T47D (cell line): ENCODE measurements at regions not wholly inside any gene's neighbourhood (a gene's known extent, or its start where the extent isn't known, plus 50 kb on each side); places are given as distances from the start of the nearest gene placed in this dataset.
"Not testable (repeated sequence)": the region's sequence is repeated elsewhere in the genome, so short reads cannot be mapped to it uniquely, and the experiment has no call there.

ENCODE experiments used
- DNase-seq, 2 experiments: peaks; one replicate each; pipeline versions ENCODE4 v3.0.0 to v3.0.0-alpha.2; 2011 to 2012; ENCODE audit warnings: low read depth in 1 of 2, low spot score in 1 of 2
- JUND ChIP-seq: IDR thresholded peaks from 2 replicates; pipeline ENCODE4 v1.6.1; 2012; ENCODE audit warnings: low read depth
- in situ Hi-C: cut with HindIII; loops from 2 replicates; pipeline ENCODE4 v1.10.0; 2016; ENCODE audit warnings: low sequenced_read_pairs, low pct_unique_long_range_greater_than_20kb

DNA sequence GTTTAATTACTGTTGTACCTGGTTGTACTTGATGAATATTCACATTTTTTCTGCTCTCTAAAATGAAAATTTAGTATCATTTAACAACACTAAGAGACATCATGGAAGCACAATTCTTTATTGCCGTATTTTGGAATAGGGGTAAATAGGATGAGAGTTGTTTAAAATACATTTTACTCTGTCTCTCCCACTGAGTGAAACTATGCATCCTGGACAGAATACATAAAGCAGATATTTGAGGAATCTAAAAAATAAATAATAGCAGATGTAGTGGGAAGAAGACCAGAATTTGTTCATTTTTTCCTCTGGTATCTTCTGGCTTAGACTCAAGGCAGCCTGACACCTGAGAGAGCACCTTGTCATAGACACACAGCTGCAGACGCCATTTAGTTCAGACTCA, 119.1 kb upstream of the AHI1 start:
- in situ Hi-C loops, result no loop called here

GRCh38 chr6:135617222-135617621, 119.7 kb upstream of the AHI1 start:
- in situ Hi-C loops, result no loop called here
- no peak for TF ChIP-seq JUND
- DNase-seq, result no peak

More for the DNA sequence above, 119.1 kb upstream of the AHI1 start:
- DNase-seq, result no peak
- TF ChIP-seq JUND, result no peak

DNA sequence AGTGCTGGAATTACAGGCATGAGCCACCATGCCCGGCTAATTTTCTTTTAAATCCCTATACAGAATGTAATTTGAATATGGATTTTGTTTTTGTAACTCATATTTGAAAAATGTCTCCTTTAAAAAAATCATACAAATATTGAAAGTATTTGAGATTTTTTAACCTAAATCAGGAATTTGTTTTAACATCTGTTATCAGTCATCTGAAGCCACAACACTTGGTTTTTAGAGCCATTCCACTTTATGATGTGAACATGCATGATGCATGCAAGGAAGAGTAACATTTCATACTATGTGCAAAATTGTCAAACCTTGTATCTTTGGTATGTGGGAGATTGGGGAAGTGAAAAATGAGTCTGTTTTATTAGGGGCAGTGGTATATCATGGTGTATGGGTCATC, 124.5 kb upstream of the AHI1 start:
- no peak for TF ChIP-seq JUND
- in situ Hi-C loops, result no loop called here
- no peak for DNase-seq

DNA sequence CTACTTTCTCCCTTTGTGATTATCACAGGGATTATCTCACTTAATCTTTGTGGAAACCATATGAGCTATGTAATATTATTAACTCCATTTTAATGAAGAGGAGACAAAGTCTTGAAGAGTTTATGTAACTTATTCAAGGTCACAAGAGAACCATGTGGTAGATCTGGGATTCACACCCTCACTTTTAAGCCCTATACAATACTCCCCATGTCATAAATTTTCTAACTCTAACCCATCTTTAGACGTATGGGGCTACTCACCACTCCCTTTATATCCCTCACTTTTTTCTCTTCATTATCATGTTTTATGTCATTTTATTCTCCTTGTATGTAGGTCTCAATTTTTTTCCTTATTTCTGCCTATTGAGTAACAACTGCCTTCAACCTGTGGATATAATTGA, 126.4 kb upstream of the AHI1 start:
- DNase-seq, result no peak
- no peak for TF ChIP-seq JUND
- in situ Hi-C loops, result no loop called here

GRCh38 chr6:135624402-135625295, 127.1 kb upstream of the AHI1 start:
- in situ Hi-C loops, result no loop called here

DNA sequence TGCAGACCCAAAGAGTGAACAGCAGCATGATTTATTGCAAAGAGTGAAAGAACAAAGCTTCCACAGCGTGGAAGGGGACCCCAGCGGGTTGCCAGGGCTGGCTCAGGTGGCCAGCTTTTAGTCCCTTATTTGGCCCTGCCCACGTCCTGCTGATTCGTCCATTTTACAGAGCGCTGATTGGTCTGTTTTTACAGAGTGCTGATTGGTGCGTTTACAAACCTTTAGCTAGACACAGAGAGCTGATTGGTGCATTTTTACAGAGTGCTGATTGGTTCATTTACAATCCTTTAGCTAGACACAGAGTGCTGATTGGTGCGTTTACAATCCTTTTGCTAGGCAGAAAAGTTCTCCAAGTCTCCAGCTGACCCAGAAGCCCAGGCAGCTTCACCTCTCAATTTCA, 128.5 kb upstream of the AHI1 start:
- in situ Hi-C loops, result not testable (repeated sequence)

More at GRCh38 chr6:135624402-135625295, 127.1 kb upstream of the AHI1 start:
- DNase-seq, result no peak
- no peak for TF ChIP-seq JUND

DNA sequence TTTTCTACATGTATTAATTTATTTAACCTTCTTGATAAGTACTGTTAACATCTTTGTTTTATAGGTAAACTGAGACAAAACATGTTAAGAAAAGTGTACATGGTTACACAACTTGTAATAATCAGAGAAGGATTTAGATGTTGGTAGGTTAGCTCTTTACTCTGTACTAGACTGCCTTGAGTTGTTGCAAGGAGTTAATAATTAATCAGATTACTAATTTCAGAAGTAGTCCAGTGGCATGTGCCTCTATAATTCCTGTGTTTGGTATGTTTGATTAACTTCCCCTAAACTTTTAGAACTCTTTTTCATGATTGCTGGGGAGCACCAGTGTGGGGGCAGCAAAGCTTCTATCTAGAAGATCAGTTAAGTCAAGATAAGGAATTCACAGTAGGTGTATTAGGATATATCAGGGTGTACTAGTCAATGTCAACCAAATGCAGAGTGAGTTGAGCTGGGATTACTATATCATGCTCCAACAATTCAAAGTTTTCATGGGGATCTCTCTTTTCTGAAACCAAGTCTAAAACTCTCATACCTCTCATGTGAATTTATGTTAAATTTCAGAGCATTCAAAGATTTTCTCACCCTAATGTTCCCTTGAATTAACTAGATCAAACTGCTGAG, 129.7 kb upstream of the AHI1 start:
- TF ChIP-seq JUND, result no peak
- no peak for DNase-seq
- in situ Hi-C loops, result no loop called here

More for the DNA sequence above, 128.5 kb upstream of the AHI1 start:
- DNase-seq, result not testable (repeated sequence)

GRCh38 chr6:135630789-135631376, 133.3 kb upstream of the AHI1 start:
- no peak for TF ChIP-seq JUND
- in situ Hi-C loops, result no loop called here
- no peak for DNase-seq

DNA sequence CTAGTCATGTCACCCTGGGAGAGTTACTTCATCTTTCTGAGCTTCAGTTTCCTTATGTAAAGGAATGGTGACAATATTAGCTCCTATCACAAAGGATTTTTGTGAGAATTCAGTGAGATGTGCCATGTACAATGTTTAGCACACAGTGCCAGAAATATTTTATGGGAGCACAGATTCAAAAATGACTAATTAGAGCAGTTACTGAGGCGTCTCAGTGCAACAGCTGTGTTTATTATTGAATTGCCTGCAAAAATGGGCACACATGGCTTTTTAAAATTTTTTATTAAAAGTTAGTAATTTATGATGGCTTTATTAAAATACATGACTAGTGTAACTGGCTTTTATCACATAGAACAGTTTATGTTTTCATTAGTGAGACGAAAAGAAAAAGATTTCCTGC, 134.3 kb upstream of the AHI1 start:
- in situ Hi-C loops, result no loop called here
- no peak for DNase-seq
- no peak for TF ChIP-seq JUND

- DNase-seq, result no peak
- no peak for TF ChIP-seq JUND
- in situ Hi-C loops, result no loop called here
These were observed 136.0 kb upstream of the AHI1 start for GRCh38 chr6:135633573-135633972.

GRCh38 chr6:135637701-135638100, 140.2 kb upstream of the AHI1 start:
- DNase-seq, result no peak
- TF ChIP-seq JUND, result no peak
- in situ Hi-C loops, result no loop called here

GRCh38 chr6:135638108-135638507, 140.6 kb upstream of the AHI1 start:
- in situ Hi-C loops, result no loop called here
- TF ChIP-seq JUND, result no peak
- DNase-seq, result no peak

DNA sequence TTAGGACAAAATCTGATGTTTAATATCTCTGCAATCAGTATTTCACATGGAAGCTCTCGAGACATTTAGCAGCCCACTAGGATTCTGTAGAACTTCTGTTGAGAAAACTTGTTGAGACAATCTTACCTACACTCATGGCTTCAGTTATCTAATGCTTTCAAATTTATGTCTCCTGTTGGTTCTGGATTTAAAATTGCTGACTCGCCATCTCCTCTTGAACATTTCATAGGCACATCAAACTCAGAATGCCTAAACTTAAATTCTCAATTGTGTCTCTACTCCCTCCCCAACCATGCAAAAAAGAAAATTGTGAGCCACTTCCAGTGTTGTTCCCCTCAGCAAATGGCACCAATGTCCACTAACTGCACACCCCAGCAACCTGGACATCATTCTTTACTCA, 142.5 kb upstream of the AHI1 start:
- TF ChIP-seq JUND, result no peak
- in situ Hi-C loops, result no loop called here
- no peak for DNase-seq
